ENCODE measurements at regions not wholly inside any gene's neighbourhood (a gene's known extent, or its start where the extent isn't known, plus 50 kb on each side); places are given as distances from the start of the nearest gene placed in this dataset.

DNA sequence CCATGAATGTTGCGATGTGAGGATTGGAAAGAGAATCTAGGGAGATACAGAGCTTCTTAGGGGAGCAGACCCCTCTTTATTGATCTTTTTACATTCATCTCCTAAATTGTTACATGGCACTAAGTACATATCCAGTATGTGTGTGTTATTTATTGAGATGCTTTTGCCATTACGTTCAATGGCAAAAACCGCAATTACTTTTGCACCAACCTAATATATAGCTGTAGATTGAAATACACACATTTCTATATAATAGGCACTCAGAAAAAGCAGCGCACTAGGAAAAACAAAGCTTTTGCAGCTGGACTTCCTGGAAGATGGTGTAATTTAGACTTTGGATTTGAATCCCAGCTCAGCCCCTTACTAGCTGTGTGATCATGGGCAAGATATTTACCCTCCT lies 849.4 kb downstream of the SLC4A3 start:
- DNase-seq (ENCODE audit: low read depth in 2 of 2): no peak

GRCh38 chr2:220478305-220479058 lies 851.1 kb downstream of the SLC4A3 start:
- DNase-seq (ENCODE audit: low read depth in 2 of 2): no peak

DNA sequence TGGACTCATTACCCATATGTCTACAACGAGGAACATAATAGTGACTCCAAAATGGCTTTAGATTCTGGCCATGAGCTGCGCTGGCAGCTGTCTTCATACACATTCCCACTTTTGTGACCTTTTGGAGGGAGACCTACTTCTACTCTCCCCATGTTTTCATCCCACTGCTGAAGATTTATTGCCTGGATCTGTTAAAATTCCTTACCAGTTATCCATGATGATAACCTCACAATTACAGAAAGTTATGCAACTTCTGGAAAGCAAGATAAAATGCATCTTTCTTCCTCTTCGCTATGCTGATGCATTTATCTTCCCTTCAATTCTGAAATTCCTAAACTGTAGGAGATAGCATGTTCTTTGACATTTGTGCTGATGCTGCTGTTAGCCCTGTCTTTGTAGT lies 855.3 kb downstream of the SLC4A3 start:
- DNase-seq (ENCODE audit: low read depth in 2 of 2): no peak

DNA sequence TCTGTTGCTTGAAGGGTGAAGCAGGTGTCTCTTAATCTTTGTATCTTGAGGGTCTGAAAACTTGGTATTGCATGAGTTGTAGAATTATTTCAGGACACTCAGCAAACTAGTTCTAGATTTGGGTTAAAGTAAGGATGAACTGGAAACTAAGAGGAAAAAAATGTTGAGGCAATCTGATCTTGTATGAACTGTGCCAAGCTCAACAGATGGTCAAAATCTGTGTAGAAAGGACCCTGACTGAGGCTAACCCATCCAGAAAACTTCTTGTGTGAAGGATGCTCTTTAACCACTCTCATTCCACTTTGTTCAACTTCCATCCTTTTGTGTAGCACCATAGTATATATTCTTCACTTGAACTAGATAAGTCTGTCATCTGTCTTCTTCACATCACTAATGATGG lies 861.7 kb downstream of the SLC4A3 start:
- DNase-seq (ENCODE audit: low read depth in 2 of 2): no peak

DNA sequence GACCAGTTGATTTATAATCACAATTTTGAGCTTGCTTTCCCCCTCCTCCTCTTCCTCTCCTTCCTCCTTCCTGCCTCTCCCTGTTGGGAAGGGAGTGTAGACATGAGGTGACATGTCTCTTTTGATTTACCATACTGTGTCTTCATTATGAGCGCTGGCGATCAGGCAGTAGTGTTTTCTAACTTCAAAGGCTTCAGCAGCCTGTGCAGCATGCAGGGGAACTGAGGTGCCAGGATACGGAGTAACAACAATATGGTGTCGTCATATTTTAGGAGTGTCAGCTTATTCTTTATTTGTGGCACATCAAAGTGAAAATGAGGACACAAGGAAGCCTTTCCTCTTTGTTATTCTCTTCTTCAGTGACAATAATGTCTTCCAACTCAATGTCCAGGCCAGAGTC lies 864.2 kb downstream of the SLC4A3 start:
- DNase-seq (ENCODE audit: low read depth in 2 of 2): no peak

- DNase-seq (ENCODE audit: low read depth in 2 of 2): no peak
Measured at GRCh38 chr2:220493871-220494525, 866.6 kb downstream of the SLC4A3 start.

DNA sequence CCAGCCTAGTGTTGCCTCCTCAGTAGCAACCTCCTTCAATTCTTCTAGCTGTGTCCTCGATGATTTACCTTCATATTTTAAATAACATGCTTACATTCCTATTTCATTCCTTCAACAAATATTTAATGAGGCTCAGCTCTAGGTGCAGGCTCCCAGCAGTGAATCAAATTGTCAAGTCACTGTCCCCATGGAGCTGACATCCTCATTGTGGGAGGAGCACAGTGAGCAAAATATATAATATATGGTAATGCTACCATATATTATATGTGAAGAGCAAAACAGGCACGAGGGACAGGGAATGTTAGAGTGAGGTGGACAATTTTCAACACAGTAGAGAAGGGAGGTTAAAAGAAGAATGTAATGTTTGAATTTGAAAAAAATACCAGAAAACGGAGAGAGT lies 869.1 kb downstream of the SLC4A3 start:
- no peak for DNase-seq (ENCODE audit: low read depth in 2 of 2)

GRCh38 chr2:220499225-220499624 lies 871.8 kb downstream of the SLC4A3 start:
- no peak for DNase-seq (ENCODE audit: low read depth in 2 of 2)

DNA sequence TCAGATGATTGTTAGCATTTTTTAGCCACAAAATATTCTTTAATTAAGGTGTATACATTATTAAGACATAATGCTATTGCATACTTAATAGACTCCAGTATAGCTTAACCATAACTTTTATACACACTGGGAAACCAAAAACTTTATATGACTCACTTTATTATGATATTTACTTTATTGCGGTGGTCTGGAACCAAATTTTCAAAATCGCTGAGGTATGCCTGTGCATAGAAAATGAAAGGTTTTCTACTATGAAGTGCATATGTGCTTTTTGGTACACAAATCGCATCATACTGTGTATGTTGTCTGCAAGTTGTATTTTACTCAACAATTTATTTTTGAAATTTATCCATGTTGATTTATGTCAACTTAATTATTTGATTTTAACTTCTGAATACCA lies 875.1 kb downstream of the SLC4A3 start:
- DNase-seq (ENCODE audit: low read depth in 2 of 2): no peak

DNA sequence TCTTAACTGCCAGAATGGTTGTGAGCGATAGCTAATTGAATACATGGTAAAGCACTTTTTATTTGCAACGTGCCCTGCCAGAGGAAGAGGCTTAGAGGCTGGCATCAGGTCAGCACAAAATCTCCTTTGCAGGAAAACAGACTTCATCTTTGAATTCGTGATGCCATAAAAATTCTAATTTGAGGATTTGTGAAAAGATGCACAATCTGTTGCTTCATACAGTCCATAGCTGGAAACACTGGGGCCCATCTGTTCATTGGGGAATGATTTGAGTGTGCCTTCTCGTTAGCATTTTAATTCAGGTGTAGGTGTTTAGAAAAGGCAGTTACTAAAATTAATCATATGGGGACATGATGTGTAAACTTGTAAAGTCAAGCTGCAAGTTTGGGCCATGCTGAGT lies 876.0 kb downstream of the SLC4A3 start:
- no peak for DNase-seq (ENCODE audit: low read depth in 2 of 2)

DNA sequence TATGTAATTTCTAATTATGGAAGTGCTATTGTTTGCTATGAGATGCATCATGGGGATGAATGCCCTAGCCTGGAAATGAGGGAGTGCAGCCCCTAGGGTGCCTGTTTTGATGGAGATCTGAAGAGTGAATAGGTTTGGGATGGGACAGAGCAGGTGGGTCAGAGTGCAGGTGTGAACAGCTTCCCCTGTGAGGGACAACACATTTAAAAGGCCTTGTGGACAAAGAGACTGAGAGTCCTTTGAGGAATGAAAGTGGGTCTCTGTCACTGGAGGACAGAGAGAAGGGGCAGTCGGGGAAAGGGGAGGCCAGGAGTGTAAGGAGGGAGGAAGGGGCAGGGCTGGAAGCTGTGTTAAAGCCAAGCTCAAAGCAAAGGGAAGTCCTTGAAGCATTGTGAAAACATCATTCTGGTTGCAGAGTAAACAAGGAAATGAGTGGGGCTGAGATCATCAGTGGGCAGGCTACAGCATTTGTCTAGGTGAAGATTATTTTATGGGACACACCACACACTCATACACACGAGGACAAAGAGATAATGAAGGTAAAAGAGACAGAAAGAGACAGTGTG lies 877.6 kb downstream of the SLC4A3 start:
- DNase-seq (ENCODE audit: low read depth in 2 of 2): no peak

GRCh38 chr2:220506466-220506865 lies 879.0 kb downstream of the SLC4A3 start:
- no peak for DNase-seq (ENCODE audit: low read depth in 2 of 2)

DNA sequence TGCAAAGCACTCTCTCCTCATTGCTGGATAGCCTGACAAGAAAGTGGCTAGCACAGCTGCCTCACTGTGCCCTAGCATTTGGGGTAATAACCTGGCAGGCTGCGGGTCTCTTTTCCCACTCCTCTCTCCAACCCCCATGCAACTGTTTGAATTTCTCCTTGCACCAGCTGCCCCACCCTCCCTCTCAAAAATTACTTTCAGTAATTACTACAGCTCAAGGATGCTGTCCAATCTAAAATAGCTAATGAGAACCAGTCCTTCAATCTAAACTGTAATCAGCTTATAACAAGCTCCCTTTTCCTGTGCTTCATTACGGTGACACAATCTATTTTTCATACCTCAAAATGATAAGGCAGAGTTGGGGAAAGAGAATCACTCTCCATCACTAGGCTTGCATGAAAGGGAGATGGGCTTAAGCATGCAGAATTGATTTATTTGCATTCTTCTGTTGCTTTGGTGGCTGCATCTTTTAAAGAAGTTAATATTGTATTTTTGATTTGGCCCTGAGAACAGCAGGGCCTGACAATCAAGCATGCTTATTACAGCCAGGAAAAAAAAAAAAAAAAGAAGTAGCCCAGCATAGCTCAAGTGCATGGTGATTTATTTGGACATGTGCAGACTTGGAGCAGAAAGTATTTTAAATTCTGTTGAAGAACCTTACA lies 881.8 kb downstream of the SLC4A3 start:
- no peak for DNase-seq (ENCODE audit: low read depth in 2 of 2)

DNA sequence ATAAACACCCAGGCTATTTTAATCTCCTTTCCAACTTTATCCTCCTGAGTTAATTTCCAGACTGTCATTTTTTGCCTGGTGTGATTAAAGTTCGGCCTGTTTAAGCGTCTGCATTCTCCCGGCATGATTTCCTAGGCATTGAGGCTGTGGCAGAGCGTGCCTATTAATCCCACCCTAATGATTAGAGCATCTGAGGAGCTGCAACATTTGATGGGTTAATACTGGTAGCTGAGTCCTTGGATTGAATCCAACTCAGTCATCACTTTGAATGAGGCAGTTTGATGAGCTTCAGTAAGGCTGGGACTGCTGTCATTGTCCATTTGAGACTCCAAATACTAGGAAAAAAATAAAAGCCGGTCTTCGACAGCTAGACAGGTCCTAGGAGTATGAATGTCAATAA lies 882.5 kb downstream of the SLC4A3 start:
- DNase-seq (ENCODE audit: low read depth in 2 of 2): no peak

DNA sequence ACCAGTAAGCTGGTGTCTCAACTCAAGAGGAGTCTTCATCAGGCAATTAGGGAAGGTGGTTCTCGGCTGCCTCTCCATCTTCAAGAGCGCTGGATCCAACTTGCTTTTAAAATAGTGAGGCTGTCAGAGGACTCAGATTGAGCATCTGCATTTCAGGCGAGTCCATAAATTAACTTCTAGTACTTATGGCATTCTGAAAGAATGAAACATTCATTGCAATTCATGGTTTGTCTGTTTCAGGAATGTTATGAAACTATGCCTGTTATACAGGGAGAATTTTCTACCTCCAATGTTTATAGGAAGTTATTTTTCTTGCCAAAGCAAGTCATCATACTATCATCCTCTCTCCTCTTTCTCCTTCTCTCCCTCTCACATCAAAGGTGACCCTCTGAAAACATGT lies 883.2 kb downstream of the SLC4A3 start:
- DNase-seq (ENCODE audit: low read depth in 2 of 2): peak; percentile 37 to 50

GRCh38 chr2:220512419-220512818 lies 885.0 kb downstream of the SLC4A3 start:
- DNase-seq (ENCODE audit: low read depth in 2 of 2): peak; percentile 59 to 65

DNA sequence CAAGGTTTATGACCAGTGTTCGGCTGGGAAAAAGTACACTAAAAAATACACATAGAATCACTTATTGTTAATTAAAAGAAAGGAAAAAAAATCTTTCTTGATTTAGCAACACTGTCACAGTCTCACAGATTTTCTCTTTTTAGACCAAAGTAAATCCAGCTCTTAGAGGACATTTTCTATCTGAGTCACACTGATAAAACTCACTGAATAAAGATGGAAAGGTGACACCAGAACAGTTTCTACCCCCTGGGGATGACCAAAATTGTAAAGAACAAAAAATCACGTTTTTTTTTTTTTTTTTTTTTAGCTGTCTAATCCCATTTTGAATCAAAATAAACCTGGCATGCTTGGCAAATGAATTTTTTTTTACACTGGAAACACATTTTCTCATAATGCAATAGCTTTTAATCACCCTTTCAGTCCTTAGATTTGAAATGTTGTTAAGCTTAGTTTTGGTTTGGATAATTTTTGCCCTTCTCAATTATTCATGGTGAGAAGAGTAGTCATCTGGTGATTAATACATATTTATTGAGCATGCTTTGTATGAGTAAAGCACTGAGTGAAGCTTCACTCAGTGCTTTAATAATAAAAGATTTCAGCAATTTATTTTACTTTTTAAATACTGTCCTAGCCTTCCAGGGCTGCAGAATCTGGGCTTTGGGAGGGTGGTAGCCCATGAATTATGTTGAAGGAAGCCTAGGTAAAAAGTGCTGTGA lies 886.3 kb downstream of the SLC4A3 start:
- no peak for DNase-seq (ENCODE audit: low read depth in 2 of 2)

DNA sequence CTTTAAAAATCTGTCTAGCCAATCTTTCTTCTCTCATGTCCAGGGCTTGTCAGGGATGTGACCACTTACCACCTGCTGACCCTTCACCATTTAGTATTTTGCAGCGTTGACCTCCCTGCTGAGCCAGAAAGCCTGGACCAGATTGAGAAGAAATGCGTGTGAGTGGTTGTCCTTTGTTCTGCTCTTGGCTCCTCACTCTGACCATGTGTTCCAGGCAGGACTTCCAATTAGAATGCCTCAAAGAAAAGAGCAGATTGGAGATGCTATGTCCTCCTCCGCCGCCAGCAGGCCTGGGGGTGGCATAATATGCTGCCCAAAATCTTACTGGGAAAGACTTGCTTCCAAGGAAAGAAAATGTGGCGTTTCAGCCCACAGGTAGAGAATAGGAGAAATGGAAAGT lies 894.1 kb downstream of the SLC4A3 start:
- DNase-seq (ENCODE audit: low read depth in 2 of 2): no peak

DNA sequence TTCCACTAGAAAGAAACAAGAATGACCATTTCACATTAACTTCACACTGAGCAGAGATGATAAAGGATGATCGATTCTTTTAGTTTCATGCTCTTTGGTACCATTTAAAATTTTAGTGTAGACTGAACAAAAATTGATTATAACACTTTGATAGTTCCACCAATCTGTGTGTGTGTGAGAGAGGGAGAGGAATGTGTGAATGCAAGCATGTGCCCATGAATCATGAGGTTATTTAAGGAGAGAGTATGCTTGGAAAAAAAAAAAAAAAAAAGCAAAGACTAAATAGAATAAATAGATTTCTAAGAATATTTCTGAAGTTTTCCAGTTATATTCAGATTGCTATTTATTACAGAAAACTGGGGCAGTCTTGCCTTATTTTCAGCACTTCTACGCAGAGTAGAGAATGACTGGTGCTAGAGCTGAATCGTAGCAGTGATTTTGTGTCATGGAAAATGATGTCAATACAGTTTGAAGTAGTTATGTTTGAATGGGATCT lies 900.8 kb downstream of the SLC4A3 start:
- no peak for DNase-seq (ENCODE audit: low read depth in 2 of 2)

- DNase-seq (ENCODE audit: low read depth in 2 of 2): no peak
Measured at GRCh38 chr2:220531216-220531615, 903.8 kb downstream of the SLC4A3 start.

DNA sequence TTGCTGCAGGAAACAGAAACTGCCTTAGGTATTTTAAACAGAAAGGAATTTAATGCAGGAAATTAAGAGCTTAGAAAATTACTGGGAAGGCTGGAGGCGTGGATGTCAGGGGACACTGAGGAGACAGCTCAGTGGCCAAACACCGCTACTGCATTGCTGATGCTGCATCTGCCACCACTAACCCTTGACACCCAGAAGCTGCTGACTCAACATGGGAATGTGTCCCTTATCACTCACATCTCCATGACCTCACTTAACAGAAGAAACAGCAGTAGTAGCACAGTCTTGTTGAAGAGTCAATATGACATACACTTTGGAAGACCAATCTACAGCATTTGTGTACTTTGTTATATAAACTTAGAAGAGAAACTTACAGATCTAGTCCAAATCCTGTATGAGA lies 906.1 kb downstream of the SLC4A3 start:
- no peak for DNase-seq (ENCODE audit: low read depth in 2 of 2)

GRCh38 chr2:220539481-220539880 lies 912.1 kb downstream of the SLC4A3 start:
- DNase-seq (ENCODE audit: low read depth in 2 of 2): no peak

All from fibroblast of skin of left quadriceps (primary cell).